Fibroblast of the conjunctiva (primary cell): ENCODE measurements at regions not wholly inside any gene's neighbourhood (a gene's known extent, or its start where the extent isn't known, plus 50 kb on each side); places are given as distances from the start of the nearest gene placed in this dataset.
"Not testable (repeated sequence)": the region's sequence is repeated elsewhere in the genome, so short reads cannot be mapped to it uniquely, and the experiment has no call there.

Experiments used
- DNase-seq: peaks from one replicate; pipeline ENCODE4 v3.0.0-alpha.2; 2010; ENCODE audit warnings: low read depth

- DNase-seq, result no peak
These were observed 894.3 kb downstream of the UQCRFS1 start for GRCh38 chr19:28318469-28319179.

- DNase-seq, result no peak
These were observed 896.5 kb downstream of the UQCRFS1 start for GRCh38 chr19:28316464-28316863.

- no peak for DNase-seq
These were observed 898.2 kb downstream of the UQCRFS1 start for GRCh38 chr19:28314756-28315155.

GRCh38 chr19:28314287-28314686, 898.7 kb downstream of the UQCRFS1 start:
- no peak for DNase-seq

GRCh38 chr19:28313633-28314032, 899.3 kb downstream of the UQCRFS1 start:
- peak; percentile 10 for DNase-seq

- no peak for DNase-seq
These were observed 900.7 kb downstream of the UQCRFS1 start for GRCh38 chr19:28312269-28312668.

- not testable (repeated sequence) for DNase-seq
These were observed 902.1 kb downstream of the UQCRFS1 start for GRCh38 chr19:28310829-28311228.

- DNase-seq, result no peak
These were observed 903.9 kb downstream of the UQCRFS1 start for GRCh38 chr19:28309070-28309469.

- DNase-seq, result no peak
These were observed 905.0 kb downstream of the UQCRFS1 start for GRCh38 chr19:28307963-28308362.

- peak; percentile 16 for DNase-seq
These were observed 905.5 kb downstream of the UQCRFS1 start for GRCh38 chr19:28307487-28307886.

- no peak for DNase-seq
These were observed 907.4 kb downstream of the UQCRFS1 start for GRCh38 chr19:28305513-28305912.

GRCh38 chr19:28303502-28303901, 909.4 kb downstream of the UQCRFS1 start:
- DNase-seq, result no peak

- no peak for DNase-seq
These were observed 911.0 kb downstream of the UQCRFS1 start for GRCh38 chr19:28301961-28302360.

- DNase-seq, result no peak
These were observed 911.5 kb downstream of the UQCRFS1 start for GRCh38 chr19:28301463-28301862.

- DNase-seq, result no peak
These were observed 913.3 kb downstream of the UQCRFS1 start for GRCh38 chr19:28299649-28300048.

- DNase-seq, result no peak
These were observed 915.3 kb downstream of the UQCRFS1 start for GRCh38 chr19:28297586-28298157.

- no peak for DNase-seq
These were observed 915.9 kb downstream of the UQCRFS1 start for GRCh38 chr19:28297036-28297435.

GRCh38 chr19:28296506-28296905, 916.4 kb downstream of the UQCRFS1 start:
- DNase-seq, result no peak

- DNase-seq, result not testable (repeated sequence)
These were observed 918.0 kb downstream of the UQCRFS1 start for GRCh38 chr19:28294975-28295374.

GRCh38 chr19:28294395-28294794, 918.6 kb downstream of the UQCRFS1 start:
- no peak for DNase-seq

- DNase-seq, result no peak
These were observed 919.3 kb downstream of the UQCRFS1 start for GRCh38 chr19:28293685-28294084.

- no peak for DNase-seq
These were observed 920.0 kb downstream of the UQCRFS1 start for GRCh38 chr19:28292822-28293500.

- DNase-seq, result no peak
These were observed 921.1 kb downstream of the UQCRFS1 start for GRCh38 chr19:28291874-28292273.
